ENCODE measurements at regions not wholly inside any gene's neighbourhood (a gene's known extent, or its start where the extent isn't known, plus 50 kb on each side); places are given as distances from the start of the nearest gene placed in this dataset.

DNA sequence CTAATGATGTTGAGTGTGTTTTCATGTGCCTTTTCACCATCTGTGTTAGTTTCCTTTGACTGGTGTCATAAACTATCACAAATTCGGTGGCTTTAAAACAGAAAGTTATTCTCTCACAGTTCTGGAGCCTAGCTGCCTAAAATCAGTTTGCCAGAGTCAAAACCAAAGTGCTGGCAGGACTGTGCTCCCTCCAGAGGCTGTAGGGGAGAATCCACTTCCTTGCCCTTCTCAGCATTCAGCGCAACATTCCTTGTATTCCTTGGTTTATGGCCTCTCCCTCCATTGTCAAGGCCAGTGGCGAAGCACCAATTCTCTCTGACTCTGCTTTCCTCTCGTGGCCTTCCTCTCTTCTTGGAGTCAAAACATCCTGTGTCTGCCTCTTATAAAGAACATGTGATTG, 174.2 kb upstream of the PDE3A start:
- DNase-seq (ENCODE audit: low read depth), result peak; percentile 38

DNA sequence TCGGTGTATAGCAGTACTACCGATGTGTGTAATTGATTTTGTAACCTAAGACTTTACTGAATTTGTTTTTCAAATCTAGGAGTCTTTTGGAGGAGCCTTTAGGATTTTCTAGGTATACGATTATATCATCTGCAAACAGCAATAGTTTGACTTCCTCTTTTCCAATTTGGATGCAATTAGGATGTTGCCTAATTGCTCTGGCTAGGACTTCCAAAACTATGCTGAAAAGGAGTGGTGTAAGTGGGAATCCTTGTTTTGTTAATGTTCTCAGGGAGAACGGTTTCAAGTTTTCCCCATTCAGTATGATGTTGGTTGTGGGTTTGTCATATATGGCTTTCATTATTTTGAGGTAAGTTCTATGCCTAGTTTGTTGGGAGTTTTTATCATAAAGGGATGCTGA, 171.6 kb upstream of the PDE3A start:
- DNase-seq (ENCODE audit: low read depth), result no peak

GRCh38 chr12:20197411-20197810, 170.9 kb upstream of the PDE3A start:
- no peak for DNase-seq (ENCODE audit: low read depth)

DNA sequence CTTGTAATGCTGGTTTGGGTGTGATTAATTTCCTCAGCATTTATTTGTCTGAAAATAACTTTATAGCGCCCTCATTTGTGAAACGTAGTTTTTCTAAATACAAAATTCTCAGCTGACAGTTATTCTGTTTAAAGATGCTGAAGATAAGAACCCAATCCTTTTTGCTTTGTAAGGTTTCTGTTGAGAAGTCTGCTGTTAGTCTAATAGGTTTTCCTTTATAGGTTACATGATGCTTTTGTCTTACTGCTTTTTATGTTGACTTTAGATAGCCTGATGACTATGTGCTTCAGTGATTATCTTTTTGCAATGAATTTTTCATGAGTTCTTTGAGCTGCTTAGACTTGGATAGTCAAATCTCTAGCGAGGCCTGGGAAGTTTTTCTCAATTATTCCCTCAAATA, 168.6 kb upstream of the PDE3A start:
- no peak for DNase-seq (ENCODE audit: low read depth)

DNA sequence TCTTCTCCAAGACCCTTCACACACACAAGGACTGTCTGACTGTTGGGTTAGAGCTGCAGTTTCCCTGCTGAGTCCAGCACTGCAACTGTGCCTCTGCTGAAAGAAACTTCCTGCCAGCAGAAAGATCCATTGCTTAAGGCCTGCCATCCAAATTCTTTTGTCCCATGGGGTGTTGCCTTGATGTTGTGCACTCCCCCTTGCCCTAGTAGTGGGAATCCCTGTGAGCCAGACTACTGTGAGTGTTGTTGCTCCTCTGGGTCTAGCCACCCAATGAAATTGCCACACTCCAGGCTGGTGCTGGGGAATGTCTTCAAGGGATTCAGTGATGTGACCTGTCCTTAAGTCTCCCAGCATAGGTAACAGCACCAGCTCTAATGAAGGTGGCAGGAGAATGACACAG, 166.6 kb upstream of the PDE3A start:
- no peak for DNase-seq (ENCODE audit: low read depth)

DNA sequence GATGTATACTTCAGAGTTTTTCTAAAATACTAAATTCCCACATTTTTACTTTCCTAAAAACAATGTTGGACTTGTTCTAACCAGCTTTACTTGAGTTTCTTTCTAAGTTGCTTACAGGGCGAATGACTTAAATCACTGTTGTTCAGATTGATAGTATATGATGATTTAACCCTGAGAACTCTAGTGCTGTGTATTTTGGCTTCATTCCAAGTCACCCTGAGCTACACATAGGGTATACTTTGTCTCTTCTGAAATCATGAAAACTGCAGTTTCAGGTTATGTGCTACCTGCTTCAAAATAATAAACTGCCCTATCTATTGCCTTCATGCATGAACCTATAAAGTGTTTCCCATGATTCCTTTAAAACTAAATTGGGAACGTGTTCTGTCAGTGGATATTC, 162.5 kb upstream of the PDE3A start:
- no peak for DNase-seq (ENCODE audit: low read depth)

GRCh38 chr12:20206410-20206809, 161.9 kb upstream of the PDE3A start:
- no peak for DNase-seq (ENCODE audit: low read depth)

DNA sequence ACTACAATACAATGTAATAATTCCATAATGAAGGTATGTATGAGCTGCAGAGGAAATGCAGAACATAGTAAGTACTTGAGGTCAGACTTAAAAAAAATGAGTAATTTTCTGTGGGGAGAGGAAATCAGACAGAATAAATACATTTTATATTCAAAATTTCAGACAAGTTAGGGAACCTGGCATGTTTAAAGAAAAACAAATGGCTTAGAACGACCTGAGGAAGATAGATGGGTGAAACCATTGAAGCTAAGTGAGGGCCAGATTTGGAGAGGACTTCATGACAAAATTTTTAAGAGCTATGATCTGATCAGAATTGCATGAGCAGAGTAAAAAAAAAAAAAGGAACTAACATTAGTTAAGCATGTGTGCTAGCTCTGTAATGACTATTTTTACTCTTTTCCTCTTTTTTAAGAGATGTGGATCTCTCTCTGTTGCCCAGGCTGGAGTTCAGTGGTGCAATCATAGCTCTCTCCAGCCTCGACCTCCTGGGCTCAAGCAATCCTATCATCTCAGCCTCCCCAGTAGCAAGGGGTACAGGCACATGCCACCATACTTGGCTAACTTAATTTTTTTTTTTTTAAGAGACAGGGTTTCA, 157.6 kb upstream of the PDE3A start:
- no peak for DNase-seq (ENCODE audit: low read depth)

GRCh38 chr12:20211541-20211940, 156.8 kb upstream of the PDE3A start:
- DNase-seq (ENCODE audit: low read depth), result no peak

DNA sequence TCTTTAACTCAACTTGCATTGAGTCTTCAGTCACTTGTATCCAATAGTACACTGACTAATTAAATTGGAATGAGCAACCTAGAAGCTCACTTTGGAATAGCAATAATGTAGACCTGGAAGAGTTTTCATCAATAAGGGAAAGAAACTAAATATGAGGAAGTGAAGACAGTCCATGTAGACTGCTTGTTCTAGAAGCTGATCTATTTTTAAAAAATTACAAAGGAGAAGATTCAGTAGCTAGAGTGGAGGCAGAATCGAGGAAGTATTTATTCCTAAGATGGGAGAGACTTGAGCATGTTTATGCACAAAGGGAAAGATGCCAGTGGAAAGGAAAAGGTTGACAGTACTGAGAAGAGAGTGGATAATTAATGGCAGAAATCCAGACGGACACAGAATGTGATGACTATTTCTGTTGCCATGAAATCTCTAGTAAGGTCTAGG, 156.3 kb upstream of the PDE3A start:
- DNase-seq (ENCODE audit: low read depth), result peak; percentile 52

GRCh38 chr12:20212658-20213555, 155.4 kb upstream of the PDE3A start:
- DNase-seq (ENCODE audit: low read depth), result peak; percentile 100

GRCh38 chr12:20213723-20214625, 154.4 kb upstream of the PDE3A start:
- DNase-seq (ENCODE audit: low read depth), result peak; percentile 52

DNA sequence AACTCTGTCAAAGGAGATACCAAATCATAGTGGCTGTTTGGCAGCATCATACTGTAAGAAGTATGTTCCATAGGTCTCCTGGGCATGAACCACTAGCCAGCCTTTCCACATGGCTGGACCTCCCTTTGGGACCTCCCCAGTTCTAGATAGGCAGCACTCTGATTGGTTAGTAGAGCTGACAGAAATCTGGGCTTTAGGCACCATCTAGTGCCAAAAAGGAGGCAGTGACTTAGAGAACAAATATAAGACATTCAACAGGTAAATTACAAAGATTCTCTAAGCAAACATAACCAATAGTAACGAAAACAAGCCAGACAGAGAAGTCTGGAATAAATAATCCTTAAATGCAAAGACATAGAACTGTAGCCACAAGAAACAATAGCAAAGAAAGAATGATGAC, 148.0 kb upstream of the PDE3A start:
- peak; percentile 61 for DNase-seq (ENCODE audit: low read depth)

DNA sequence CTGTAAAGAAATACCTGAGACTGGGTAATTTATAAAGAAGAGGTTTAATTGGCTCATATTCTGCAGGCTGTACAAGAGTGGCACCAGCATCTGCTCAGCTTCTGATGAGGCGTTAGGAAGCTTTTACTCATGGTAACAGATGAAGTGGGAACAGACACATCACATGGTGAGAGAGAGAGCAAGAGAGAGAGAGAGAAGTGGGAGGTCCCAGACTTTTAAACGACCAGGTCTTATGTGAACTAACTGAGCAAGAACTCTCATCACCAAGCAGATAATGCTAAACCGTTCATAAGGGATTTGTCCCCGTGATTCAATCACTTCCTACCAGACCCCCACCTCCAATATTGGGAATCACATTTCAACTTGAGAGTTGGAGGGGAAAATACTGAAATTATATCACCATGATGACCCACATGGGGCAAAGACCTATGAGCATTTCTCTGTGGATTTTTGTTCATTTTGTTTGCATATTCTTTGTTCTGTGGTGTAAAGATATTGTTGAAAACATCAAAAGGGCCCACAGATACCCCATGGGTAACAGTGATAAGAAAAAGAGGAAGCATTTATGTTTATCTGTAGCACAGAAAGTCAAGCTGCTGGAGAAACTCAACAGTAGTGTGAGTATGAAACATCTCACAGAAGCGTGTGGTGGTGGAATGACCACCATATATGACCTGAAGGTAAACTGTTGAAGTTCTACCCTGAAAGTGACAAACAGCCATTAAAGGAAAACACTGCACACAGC, 135.2 kb upstream of the PDE3A start:
- no peak for DNase-seq (ENCODE audit: low read depth)

GRCh38 chr12:20234474-20234873, 133.9 kb upstream of the PDE3A start:
- no peak for DNase-seq (ENCODE audit: low read depth)

DNA sequence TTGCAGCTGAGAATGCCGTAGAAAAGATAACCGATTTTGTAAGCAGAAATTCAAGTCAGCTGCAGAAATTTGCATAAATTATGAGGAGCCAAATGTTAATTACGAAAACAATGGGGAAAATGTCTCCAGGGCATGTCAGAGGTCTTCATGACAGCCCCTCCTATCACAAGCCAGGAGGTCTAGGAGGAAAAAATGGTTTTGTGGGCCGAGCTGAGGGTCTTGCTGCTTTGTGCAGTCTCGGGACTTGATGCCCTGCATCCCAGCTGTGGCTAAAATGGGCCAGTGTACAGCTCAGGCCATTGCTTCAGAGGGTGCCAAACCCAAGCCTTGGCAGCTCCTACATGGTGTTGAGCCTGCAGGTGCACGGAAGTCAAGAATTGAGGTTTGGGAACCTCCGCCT, 131.2 kb upstream of the PDE3A start:
- no peak for DNase-seq (ENCODE audit: low read depth)

GRCh38 chr12:20245491-20245890, 122.8 kb upstream of the PDE3A start:
- no peak for DNase-seq (ENCODE audit: low read depth)

- DNase-seq (ENCODE audit: low read depth), result no peak
Measured at GRCh38 chr12:20248646-20249045, 119.7 kb upstream of the PDE3A start.

- no peak for DNase-seq (ENCODE audit: low read depth)
Measured at GRCh38 chr12:20250761-20251160, 117.6 kb upstream of the PDE3A start.

- no peak for DNase-seq (ENCODE audit: low read depth)
Measured at GRCh38 chr12:20257311-20257710, 111.0 kb upstream of the PDE3A start.

DNA sequence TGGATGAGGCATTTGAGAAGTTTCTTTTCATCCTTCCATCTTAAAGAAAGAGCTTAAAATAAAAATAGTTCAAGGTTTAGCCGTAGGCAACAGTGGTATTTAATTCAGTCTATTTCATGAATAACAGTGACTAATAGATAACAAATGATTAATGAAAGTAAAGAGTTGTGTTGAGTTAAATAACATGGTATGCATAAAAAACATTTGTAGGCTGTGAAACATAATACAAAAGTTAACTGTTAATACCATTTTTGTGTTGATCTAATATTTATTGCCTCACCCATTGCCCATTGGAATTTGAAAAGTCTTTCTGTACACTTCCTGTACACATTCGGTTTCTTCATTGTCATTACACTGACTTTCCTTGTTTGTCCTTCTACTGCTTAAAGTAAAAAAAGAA, 108.6 kb upstream of the PDE3A start:
- peak; percentile 68 for DNase-seq (ENCODE audit: low read depth)

GRCh38 chr12:20260851-20261250, 107.5 kb upstream of the PDE3A start:
- no peak for DNase-seq (ENCODE audit: low read depth)
